ENCODE measurements at regions not wholly inside any gene's neighbourhood (a gene's known extent, or its start where the extent isn't known, plus 50 kb on each side); places are given as distances from the start of the nearest gene placed in this dataset.

DNA sequence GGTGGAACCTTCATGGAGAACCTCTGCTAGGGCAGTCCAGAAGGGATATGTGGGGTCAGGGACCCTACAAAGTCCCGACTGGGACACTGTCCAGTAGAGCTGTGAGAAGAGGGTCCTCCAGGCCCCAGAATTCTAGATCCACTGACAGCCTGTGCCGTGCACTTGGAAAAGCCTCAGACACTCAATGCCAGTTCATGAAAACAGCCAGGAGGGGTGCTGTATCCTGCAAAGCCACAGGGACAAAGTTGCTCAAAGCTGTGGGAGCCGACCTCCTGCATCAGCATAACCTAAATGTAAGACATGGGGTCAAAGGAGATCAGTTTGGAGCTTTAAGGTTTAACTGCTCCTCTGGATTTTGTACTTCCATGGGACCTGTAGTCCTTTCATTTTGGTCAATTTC, 448.8 kb upstream of the CADM2 start (continued):
- TF ChIP-seq, protein P1, sequence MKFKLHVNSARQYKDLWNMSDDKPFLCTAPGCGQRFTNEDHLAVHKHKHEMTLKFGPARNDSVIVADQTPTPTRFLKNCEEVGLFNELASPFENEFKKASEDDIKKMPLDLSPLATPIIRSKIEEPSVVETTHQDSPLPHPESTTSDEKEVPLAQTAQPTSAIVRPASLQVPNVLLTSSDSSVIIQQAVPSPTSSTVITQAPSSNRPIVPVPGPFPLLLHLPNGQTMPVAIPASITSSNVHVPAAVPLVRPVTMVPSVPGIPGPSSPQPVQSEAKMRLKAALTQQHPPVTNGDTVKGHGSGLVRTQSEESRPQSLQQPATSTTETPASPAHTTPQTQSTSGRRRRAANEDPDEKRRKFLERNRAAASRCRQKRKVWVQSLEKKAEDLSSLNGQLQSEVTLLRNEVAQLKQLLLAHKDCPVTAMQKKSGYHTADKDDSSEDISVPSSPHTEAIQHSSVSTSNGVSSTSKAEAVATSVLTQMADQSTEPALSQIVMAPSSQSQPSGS (IDR thresholded peaks at IDR 0.05; ENCODE audit: low read length) = no peak
